Breast epithelium (tissue), 3 donors: ENCODE measurements at regions not wholly inside any gene's neighbourhood (a gene's known extent, or its start where the extent isn't known, plus 50 kb on each side); places are given as distances from the start of the nearest gene placed in this dataset.

Experiments
- POLR2A ChIP-seq: fragments of 450-650 bp; IDR thresholded peaks from one replicate; pipeline ENCODE4 v1.6.1; 2016; ENCODE audit warnings: antibody characterized with exemption, mild to moderate bottlenecking, moderate library complexity
- POLR2AphosphoS5 ChIP-seq, 3 donors: sonication (generic); formaldehyde crosslinking; IDR thresholded peaks; one replicate each; pipeline ENCODE4 v1.6.1; 2017; ENCODE audit warnings: antibody characterized with exemption in 3 of 3

DNA sequence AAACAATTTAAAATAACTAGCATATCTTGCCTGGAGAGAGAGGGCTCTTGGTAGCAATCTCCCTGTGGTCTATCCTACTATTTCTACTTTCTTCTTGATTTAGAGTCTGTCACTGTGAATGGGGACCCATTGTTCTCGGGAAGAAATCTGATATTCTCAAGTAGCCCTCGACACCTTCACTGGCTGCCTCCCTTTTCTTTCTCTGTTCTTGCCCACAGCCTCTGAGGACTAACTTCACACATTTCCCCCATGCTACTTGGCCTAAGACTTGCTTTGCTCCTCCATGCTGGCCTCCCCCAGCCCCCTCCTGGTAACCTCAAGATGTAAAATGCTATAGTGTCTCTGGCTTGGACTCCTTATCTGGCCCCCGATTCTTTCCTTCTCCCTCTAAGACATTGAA lies 58.8 kb upstream of the NT5C1B start:
- TF ChIP-seq POLR2A = no peak
- no peak for TF ChIP-seq POLR2AphosphoS5 (IDR thresholded peaks at IDR 0.05)
